Thymus (tissue), 11 donors: ENCODE measurements at regions not wholly inside any gene's neighbourhood (a gene's known extent, or its start where the extent isn't known, plus 50 kb on each side); places are given as distances from the start of the nearest gene placed in this dataset.

ENCODE experiments used
- DNase-seq, 9 donors: peaks; one replicate each; pipeline ENCODE4 v3.0.0-alpha.2; 2013; ENCODE audit warnings: low spot score in 9 of 9, low read depth in 6 of 9, missing footprints in 1 of 9
- H3K27ac ChIP-seq, 2 donors: one replicate each; pipeline ENCODE4 v1.5.1; 2013; ENCODE audit warnings: control low read depth in 1 of 2, low read depth in 1 of 2, low read length in 1 of 2, mild to moderate bottlenecking in 1 of 2, moderate library complexity in 1 of 2
- H3K27me3 ChIP-seq, 2 donors: one replicate each; pipeline ENCODE4 v1.5.1; 2013; ENCODE audit warnings: low read length in 1 of 2; ENCODE audit not compliant: control insufficient read depth in 2 of 2, insufficient read depth in 1 of 2
- H3K36me3 ChIP-seq, 2 donors: one replicate each; pipeline ENCODE4 v1.5.1; 2013; ENCODE audit warnings: low read length in 1 of 2, mild to moderate bottlenecking in 1 of 2, moderate library complexity in 1 of 2; ENCODE audit not compliant: control insufficient read depth in 2 of 2, insufficient read depth in 2 of 2
- H3K4me1 ChIP-seq, 2 donors: one replicate each; pipeline ENCODE4 v1.5.1; 2013; ENCODE audit warnings: low read length in 2 of 2; ENCODE audit not compliant: control insufficient read depth in 2 of 2, insufficient read depth in 2 of 2
- H3K4me3 ChIP-seq, 2 donors: one replicate each; pipeline ENCODE4 v1.5.1; 2013; ENCODE audit warnings: low read length in 2 of 2, control low read depth in 1 of 2, mild to moderate bottlenecking in 1 of 2
- H3K9me3 ChIP-seq, 2 donors: one replicate each; pipeline ENCODE4 v1.5.1; 2013; ENCODE audit warnings: low read length in 1 of 2, mild to moderate bottlenecking in 1 of 2; ENCODE audit not compliant: control insufficient read depth in 2 of 2, insufficient read depth in 1 of 2
- WGBS: extraction: QIAGEN DNeasy Blood & Tissue Kit; methylation state at CpG from one replicate; pipeline ENCODE4 v1.1.7; 2013; 5-methylcytosine and 5-hydroxymethylcytosine counted together
- donor health status: healthy.

DNA sequence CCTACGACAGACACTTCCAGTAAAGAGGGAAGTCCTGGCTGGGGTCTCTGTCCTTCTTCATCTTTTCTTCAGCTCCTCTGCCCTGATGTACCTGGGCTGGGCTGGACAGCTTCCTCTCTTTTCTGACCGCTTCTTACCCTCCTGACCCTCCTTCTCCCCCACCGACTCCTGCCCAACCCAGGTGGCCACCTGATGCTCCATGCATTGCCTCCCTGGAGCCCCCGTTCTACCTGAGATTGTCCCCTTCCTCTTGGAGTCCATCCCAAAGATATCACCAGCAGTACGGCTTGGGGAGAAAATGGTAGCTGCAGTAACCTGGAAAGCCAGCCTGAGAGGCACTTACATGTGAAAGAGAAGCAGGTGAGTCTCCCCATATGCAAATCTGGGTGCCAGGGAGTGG is 566.3 kb downstream of the TCERG1L start:
- H3K27ac ChIP-seq = no peak overlapping the region
- no peaks in the 10 kb centered on the region for H3K27me3 ChIP-seq
- no peaks in the 10 kb centered on the region for H3K36me3 ChIP-seq
- WGBS = 66% methylated on average over 5 of the region's 5 CpGs
- H3K9me3 ChIP-seq = no peaks in the 10 kb centered on the region
- no peak for DNase-seq
- H3K4me3 ChIP-seq = no peak overlapping the region
- no peaks in the 10 kb centered on the region for H3K4me1 ChIP-seq

DNA sequence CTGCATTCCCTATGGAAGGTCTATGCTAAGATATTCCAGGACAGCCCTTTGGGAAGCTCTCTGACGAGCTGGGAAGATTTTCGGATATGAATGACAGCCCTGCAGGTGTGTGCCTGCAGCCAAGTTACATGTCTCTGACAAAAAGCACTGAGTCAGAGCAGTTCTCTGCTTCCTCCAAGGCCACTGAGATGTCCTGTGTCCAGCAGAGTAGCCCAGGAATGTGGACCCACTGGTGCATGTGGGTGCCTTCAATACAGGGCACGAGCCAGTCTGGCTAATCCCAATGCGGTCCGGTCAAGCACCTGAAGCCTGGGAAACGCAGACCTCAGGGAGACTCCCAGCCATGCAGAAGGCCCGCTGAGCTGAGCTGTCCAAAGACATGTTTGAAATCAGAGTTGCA is 565.7 kb downstream of the TCERG1L start:
- no peak for DNase-seq
- Histone ChIP-seq H3K4me1 (no peaks in the 10 kb centered on the region), H3K4me3 (no peak overlapping the region), H3K9me3 (no peaks in the 10 kb centered on the region), H3K27me3 (no peaks in the 10 kb centered on the region), H3K27ac (no peak overlapping the region), H3K36me3 (no peaks in the 10 kb centered on the region)
- WGBS = 86% methylated on average over 7 of the region's 7 CpGs

DNA sequence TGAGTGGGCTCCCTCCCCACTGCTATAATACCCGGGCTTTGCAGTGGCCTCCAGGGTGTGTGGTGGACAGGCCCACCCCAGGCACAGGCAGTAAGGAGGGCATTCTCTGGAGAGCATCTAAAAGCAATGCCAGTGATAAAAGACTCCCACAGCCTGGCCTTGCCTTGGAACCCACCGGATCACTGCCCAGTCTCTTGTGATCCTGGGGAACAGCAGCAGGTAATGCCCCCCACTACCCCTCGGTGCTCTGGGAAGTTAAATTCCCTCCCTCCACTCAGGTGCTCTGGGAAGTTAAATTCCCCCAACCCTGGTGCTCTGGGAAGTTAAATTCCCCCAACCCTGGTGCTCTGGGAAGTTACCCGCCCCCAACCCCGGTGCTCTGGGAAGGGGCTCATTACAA is 565.2 kb downstream of the TCERG1L start:
- H3K27me3 ChIP-seq = no peaks in the 10 kb centered on the region
- H3K4me3 ChIP-seq = no peak overlapping the region
- H3K9me3 ChIP-seq = no peaks in the 10 kb centered on the region
- H3K36me3 ChIP-seq = no peaks in the 10 kb centered on the region
- WGBS = 87% methylated on average over 5 of the region's 5 CpGs
- no peak overlapping the region for H3K27ac ChIP-seq
- H3K4me1 ChIP-seq = no peaks in the 10 kb centered on the region
- DNase-seq = no peak

DNA sequence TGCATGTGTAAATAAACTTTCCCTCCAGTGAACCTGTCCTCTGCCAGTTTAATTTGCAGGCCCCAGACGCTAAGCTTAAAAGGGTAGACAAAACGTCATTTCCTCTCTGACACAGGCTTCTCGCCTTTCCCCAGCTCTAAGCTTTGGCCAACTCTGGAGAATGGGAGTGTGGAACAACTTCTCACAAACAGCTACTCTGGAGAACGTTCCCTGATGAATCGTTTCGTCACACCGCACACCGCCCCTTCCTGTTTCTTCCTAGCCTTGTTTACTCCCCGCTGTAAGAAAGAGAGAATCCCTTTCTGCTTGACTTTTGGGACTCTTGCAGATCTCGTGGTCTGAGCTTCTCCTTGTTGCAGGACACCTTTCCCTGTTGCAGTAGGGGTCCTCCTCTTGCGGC is 564.2 kb downstream of the TCERG1L start:
- no peak overlapping the region for H3K27ac ChIP-seq
- H3K9me3 ChIP-seq = no peaks in the 10 kb centered on the region
- H3K36me3 ChIP-seq = no peaks in the 10 kb centered on the region
- no peak overlapping the region for H3K4me3 ChIP-seq
- 59% methylated on average over 11 of the region's 11 CpGs for WGBS
- no peak for DNase-seq
- no peaks in the 10 kb centered on the region for H3K4me1 ChIP-seq
- no peaks in the 10 kb centered on the region for H3K27me3 ChIP-seq

- Histone ChIP-seq H3K4me1 (no peaks in the 10 kb centered on the region), H3K9me3 (no peaks in the 10 kb centered on the region), H3K36me3 (no peaks in the 10 kb centered on the region), H3K4me3 (no peak overlapping the region), H3K27ac (no peak overlapping the region), H3K27me3 (no peaks in the 10 kb centered on the region)
- 93% methylated on average over 13 of the region's 13 CpGs for WGBS
- no peak for DNase-seq
Measured at GRCh38 chr10:130747946-130748345, 563.6 kb downstream of the TCERG1L start.

GRCh38 chr10:130748409-130749057 is 563.0 kb downstream of the TCERG1L start:
- no peak for DNase-seq
- no peaks in the 10 kb centered on the region for H3K27me3 ChIP-seq
- H3K4me3 ChIP-seq = no peak overlapping the region
- no peaks in the 10 kb centered on the region for H3K4me1 ChIP-seq
- no peak overlapping the region for H3K27ac ChIP-seq
- 82% methylated on average over 14 of the region's 14 CpGs for WGBS
- H3K9me3 ChIP-seq = no peaks in the 10 kb centered on the region
- no peaks in the 10 kb centered on the region for H3K36me3 ChIP-seq

DNA sequence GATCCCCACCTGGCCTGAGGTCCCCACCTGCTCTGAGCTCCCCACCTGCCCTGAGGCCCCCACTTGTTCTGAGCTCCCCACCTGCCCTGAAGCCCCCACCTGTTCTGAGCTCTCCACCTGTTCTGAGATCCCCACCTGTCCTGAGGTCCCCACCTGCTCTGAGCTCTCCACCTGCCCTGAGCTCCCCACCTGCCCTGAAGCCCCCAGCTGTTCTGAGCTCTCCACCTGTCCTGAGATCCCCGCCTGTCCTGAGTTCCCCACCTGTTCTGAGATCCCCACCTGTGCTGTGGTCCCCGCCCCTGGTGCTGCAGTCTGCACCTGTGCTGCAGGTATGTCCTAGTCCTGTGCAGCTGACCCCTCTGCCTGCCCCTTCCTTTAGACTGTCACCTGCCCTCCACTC is 561.6 kb downstream of the TCERG1L start:
- Histone ChIP-seq H3K4me1 (no peaks in the 10 kb centered on the region), H3K4me3 (no peak overlapping the region), H3K36me3 (no peaks in the 10 kb centered on the region), H3K27me3 (no peaks in the 10 kb centered on the region), H3K27ac (no peak overlapping the region), H3K9me3 (no peaks in the 10 kb centered on the region)
- DNase-seq = no peak
- WGBS = 0% methylated on average over 2 of the region's 2 CpGs

GRCh38 chr10:130750441-130750840 is 561.1 kb downstream of the TCERG1L start:
- WGBS = 43% methylated on average over 2 of the region's 2 CpGs
- no peak for DNase-seq
- Histone ChIP-seq H3K9me3 (no peaks in the 10 kb centered on the region), H3K27ac (no peak overlapping the region), H3K4me3 (no peak overlapping the region), H3K4me1 (no peaks in the 10 kb centered on the region), H3K27me3 (no peaks in the 10 kb centered on the region), H3K36me3 (no peaks in the 10 kb centered on the region)

- no peak for DNase-seq
- Histone ChIP-seq H3K36me3 (no peaks in the 10 kb centered on the region), H3K4me1 (no peaks in the 10 kb centered on the region), H3K4me3 (no peak overlapping the region), H3K27me3 (no peaks in the 10 kb centered on the region), H3K27ac (no peak overlapping the region), H3K9me3 (no peaks in the 10 kb centered on the region)
- 93% methylated on average over 15 of the region's 15 CpGs for WGBS
Measured at GRCh38 chr10:130751106-130751840, 560.2 kb downstream of the TCERG1L start.
